ENCODE measurements at regions not wholly inside any gene's neighbourhood (a gene's known extent, or its start where the extent isn't known, plus 50 kb on each side); places are given as distances from the start of the nearest gene placed in this dataset.

DNA sequence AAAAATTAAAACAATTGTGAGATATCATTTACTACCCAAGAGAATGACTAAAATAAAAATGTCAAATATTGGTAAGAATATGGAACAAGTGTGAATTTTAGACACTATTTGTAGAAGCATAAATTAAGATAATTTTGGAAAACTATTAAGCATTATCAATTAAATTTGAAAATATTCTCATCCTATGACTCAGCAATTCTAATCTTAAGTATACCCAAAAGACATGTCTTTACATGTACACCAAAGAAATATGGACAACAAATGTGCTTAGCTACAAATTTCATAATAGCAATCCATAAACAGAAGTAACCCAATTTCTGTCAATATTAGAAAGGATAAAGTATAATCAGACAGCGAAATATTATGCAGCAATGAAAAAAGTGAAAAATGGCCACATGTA lies 1032.2 kb upstream of the SEMA6D start:
- no peak for TF ChIP-seq CTCF (conservative IDR thresholded peaks at IDR 0.05; ENCODE audit: low read depth, low read length)
- TF ChIP-seq EZH2 (IDR thresholded peaks at IDR 0.05; ENCODE audit: borderline replicate concordance, low read depth, low read length, poor library complexity, severe bottlenecking): no peak
